Activated CD8-positive, alpha-beta memory T cell treated with anti-CD3 and anti-CD28 coated beads, Interleukin-2, amount 50 U/mL, for 24 hours (primary cell): ENCODE measurements at regions not wholly inside any gene's neighbourhood (a gene's known extent, or its start where the extent isn't known, plus 50 kb on each side); places are given as distances from the start of the nearest gene placed in this dataset.
"Not testable (repeated sequence)": the region's sequence is repeated elsewhere in the genome, so short reads cannot be mapped to it uniquely, and the experiment has no call there.

Experiments used
- DNase-seq: peaks from one replicate; pipeline ENCODE4 v3.0.0-alpha.2; 2020; ENCODE audit errors: extremely low read depth

GRCh38 chr18:78408623-78409022 is 571.0 kb upstream of the SALL3 start:
- DNase-seq, result no peak

GRCh38 chr18:78410094-78410786 is 569.4 kb upstream of the SALL3 start:
- no peak for DNase-seq

GRCh38 chr18:78411539-78411938 is 568.1 kb upstream of the SALL3 start:
- DNase-seq, result no peak

- DNase-seq, result no peak
Observed at GRCh38 chr18:78414302-78414701, 565.3 kb upstream of the SALL3 start.

- no peak for DNase-seq
Observed at GRCh38 chr18:78416853-78417252, 562.8 kb upstream of the SALL3 start.

- DNase-seq, result no peak
Observed at GRCh38 chr18:78418379-78418778, 561.2 kb upstream of the SALL3 start.

GRCh38 chr18:78419171-78419570 is 560.4 kb upstream of the SALL3 start:
- DNase-seq, result no peak

GRCh38 chr18:78420116-78420515 is 559.5 kb upstream of the SALL3 start:
- DNase-seq, result no peak

- DNase-seq, result no peak
Observed at GRCh38 chr18:78421392-78421791, 558.2 kb upstream of the SALL3 start.

- DNase-seq, result no peak
Observed at GRCh38 chr18:78422336-78422735, 557.3 kb upstream of the SALL3 start.

GRCh38 chr18:78423811-78424210 is 555.8 kb upstream of the SALL3 start:
- no peak for DNase-seq

- DNase-seq, result no peak
Observed at GRCh38 chr18:78424403-78425018, 555.1 kb upstream of the SALL3 start.

- no peak for DNase-seq
Observed at GRCh38 chr18:78425019-78425412, 554.6 kb upstream of the SALL3 start.

GRCh38 chr18:78427081-78427480 is 552.5 kb upstream of the SALL3 start:
- DNase-seq, result no peak

GRCh38 chr18:78429127-78430108 is 550.2 kb upstream of the SALL3 start:
- no peak for DNase-seq

GRCh38 chr18:78430131-78430758 is 549.4 kb upstream of the SALL3 start:
- no peak for DNase-seq

- DNase-seq, result no peak
Observed at GRCh38 chr18:78431606-78432005, 548.0 kb upstream of the SALL3 start.

GRCh38 chr18:78433562-78433961 is 546.1 kb upstream of the SALL3 start:
- DNase-seq, result no peak

GRCh38 chr18:78436110-78436509 is 543.5 kb upstream of the SALL3 start:
- DNase-seq, result no peak

GRCh38 chr18:78438235-78438634 is 541.4 kb upstream of the SALL3 start:
- not testable (repeated sequence) for DNase-seq

- no peak for DNase-seq
Observed at GRCh38 chr18:78445880-78446279, 533.7 kb upstream of the SALL3 start.

GRCh38 chr18:78447211-78447610 is 532.4 kb upstream of the SALL3 start:
- DNase-seq, result no peak
